Trophoblast cell (in vitro differentiated cells and primary cell): ENCODE measurements at regions not wholly inside any gene's neighbourhood (a gene's known extent, or its start where the extent isn't known, plus 50 kb on each side); places are given as distances from the start of the nearest gene placed in this dataset.

ENCODE experiments used
- DNase-seq, 2 donors: peaks; one replicate each; pipeline ENCODE4 v3.0.0-alpha.2; 2016
- H2AFZ ChIP-seq: 2 replicates; pipeline ENCODE4 v1.6.1; 2013; ENCODE audit warnings: low read length, moderate library complexity, mild to moderate bottlenecking; ENCODE audit not compliant: insufficient read depth, poor library complexity
- H2AK5ac ChIP-seq: 2 replicates; pipeline ENCODE4 v1.6.1; 2013; ENCODE audit warnings: mild to moderate bottlenecking, low read length
- H2BK120ac ChIP-seq: 2 replicates; pipeline ENCODE4 v1.6.1; 2013; ENCODE audit warnings: low read length, mild to moderate bottlenecking, moderate library complexity; ENCODE audit not compliant: insufficient read depth, poor library complexity
- H2BK12ac ChIP-seq: 2 replicates; pipeline ENCODE4 v1.6.1; 2013; ENCODE audit warnings: mild to moderate bottlenecking, low read length, moderate library complexity
- H2BK5ac ChIP-seq: 2 replicates; pipeline ENCODE4 v1.6.1; 2013; ENCODE audit warnings: low read length, low read depth, moderate library complexity, mild to moderate bottlenecking; ENCODE audit not compliant: poor library complexity
- H3K14ac ChIP-seq: 2 replicates; pipeline ENCODE4 v1.6.1; 2013; ENCODE audit warnings: mild to moderate bottlenecking, low read length
- H3K18ac ChIP-seq: 2 replicates; pipeline ENCODE4 v1.6.1; 2013; ENCODE audit warnings: mild to moderate bottlenecking, low read length
- H3K23ac ChIP-seq: 2 replicates; pipeline ENCODE4 v1.6.1; 2013; ENCODE audit warnings: low read length
- H3K27ac ChIP-seq: 2 replicates; pipeline ENCODE4 v1.5.1; 2013; ENCODE audit warnings: low read depth, mild to moderate bottlenecking, inconsistent platforms, low read length, moderate library complexity
- H3K27me3 ChIP-seq: 2 replicates; pipeline ENCODE4 v1.6.1; 2013; ENCODE audit warnings: inconsistent platforms, mild to moderate bottlenecking, low read length, moderate library complexity; ENCODE audit not compliant: insufficient read depth
- H3K36me3 ChIP-seq, 2 experiments: 1 replicate in 1 of 2; 2 replicates in 1 of 2; pipeline ENCODE4 v1.6.1; 2013; ENCODE audit warnings: low read length in 2 of 2, mild to moderate bottlenecking in 2 of 2, moderate library complexity in 1 of 2; ENCODE audit not compliant: insufficient read depth in 2 of 2, control insufficient read depth in 1 of 2
- H3K4ac ChIP-seq: 2 replicates; pipeline ENCODE4 v1.6.1; 2013; ENCODE audit warnings: low read depth, mild to moderate bottlenecking, low read length, moderate library complexity
- H3K4me1 ChIP-seq, 2 experiments: 1 replicate in 1 of 2; 2 replicates in 1 of 2; pipeline ENCODE4 v1.6.1; 2013; ENCODE audit warnings: low read length in 2 of 2, mild to moderate bottlenecking in 2 of 2, moderate library complexity in 1 of 2; ENCODE audit not compliant: insufficient read depth in 2 of 2, control insufficient read depth in 1 of 2
- H3K4me2 ChIP-seq: 2 replicates; pipeline ENCODE4 v1.6.1; 2013; ENCODE audit warnings: inconsistent platforms, mild to moderate bottlenecking, low read length, moderate library complexity
- H3K4me3 ChIP-seq: 2 replicates; pipeline ENCODE4 v1.5.1; 2013; ENCODE audit warnings: mild to moderate bottlenecking, low read depth, low read length, inconsistent platforms
- H3K79me1 ChIP-seq: one replicate; pipeline ENCODE4 v1.6.1; 2013; ENCODE audit warnings: low read length
- H3K79me2 ChIP-seq: 2 replicates; pipeline ENCODE4 v1.6.1; 2013; ENCODE audit warnings: low read length, mild to moderate bottlenecking; ENCODE audit not compliant: control insufficient read depth, insufficient read depth, poor library complexity
- H3K9ac ChIP-seq: 2 replicates; pipeline ENCODE4 v1.6.1; 2013; ENCODE audit warnings: mild to moderate bottlenecking, low read length
- H3K9me3 ChIP-seq: 2 replicates; pipeline ENCODE4 v1.6.1; 2013; ENCODE audit warnings: low read depth, mild to moderate bottlenecking, control low read depth, inconsistent platforms, low read length; ENCODE audit not compliant: insufficient read depth
- H4K12ac ChIP-seq: 2 replicates; pipeline ENCODE4 v1.6.1; 2013; ENCODE audit warnings: low read depth, mild to moderate bottlenecking, low read length, moderate library complexity
- H4K8ac ChIP-seq: 2 replicates; pipeline ENCODE4 v1.6.1; 2013; ENCODE audit warnings: low read depth, mild to moderate bottlenecking, low read length, moderate library complexity
- H4K91ac ChIP-seq: one replicate; pipeline ENCODE4 v1.6.1; 2013; ENCODE audit warnings: low read depth, mild to moderate bottlenecking, low read length, moderate library complexity
- WGBS: extraction: QIAGEN DNeasy Blood & Tissue Kit; methylation state at CpG from one replicate; pipeline ENCODE4 v1.1.7; 2013; ENCODE audit warnings: missing lambda C conversion rate; ENCODE audit not compliant: insufficient read length, insufficient coverage; ENCODE audit errors: extremely low coverage; 5-methylcytosine and 5-hydroxymethylcytosine counted together

DNA sequence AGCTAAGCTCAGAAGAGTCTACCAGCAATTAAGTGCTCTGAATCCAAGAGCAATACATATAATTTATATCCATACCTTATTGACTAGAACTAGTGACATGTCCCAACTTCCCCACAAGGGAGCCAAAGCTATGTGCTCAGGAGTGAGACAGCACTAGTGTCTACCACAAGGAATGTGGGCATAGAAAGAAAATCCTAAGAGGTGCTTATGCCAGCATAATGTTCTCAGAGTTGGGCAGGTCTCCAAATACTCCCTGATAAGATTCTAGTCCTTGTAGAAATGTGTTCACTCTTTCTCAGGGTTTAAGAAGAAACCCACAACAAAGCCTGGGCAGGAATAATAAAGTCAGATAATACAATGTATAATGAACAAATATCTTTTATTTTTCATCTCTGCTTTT lies 275.1 kb downstream of the BRINP1 start:
- no peak for DNase-seq

DNA sequence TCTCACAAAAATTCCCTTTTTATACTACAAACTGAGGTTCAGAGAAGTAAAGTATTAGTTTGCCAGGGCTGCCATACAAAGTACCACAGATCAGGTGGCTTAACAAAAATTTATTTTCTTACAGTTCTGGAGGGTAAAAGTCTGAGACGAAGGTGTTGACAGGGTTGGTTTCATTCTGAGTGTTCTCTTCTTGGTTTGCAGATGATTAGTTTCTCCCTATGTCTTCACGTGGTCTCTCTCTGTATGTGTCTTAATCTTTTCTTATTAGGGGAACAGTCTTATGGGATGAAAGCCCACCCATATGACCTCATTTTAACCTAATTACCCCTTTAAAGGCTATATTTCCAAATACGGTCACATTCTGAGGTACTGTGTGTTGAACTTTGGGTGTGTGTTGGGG lies 274.2 kb downstream of the BRINP1 start:
- no peaks in the 10 kb centered on the region for H3K27me3 ChIP-seq
- H3K9ac ChIP-seq, result no peak overlapping the region
- DNase-seq, result no peak

More for the DNA sequence above, 275.1 kb downstream of the BRINP1 start:
- H4K8ac ChIP-seq, result no peak overlapping the region
- no peak overlapping the region for H4K91ac ChIP-seq
- no peaks in the 10 kb centered on the region for H3K79me1 ChIP-seq
- H3K4ac ChIP-seq, result no peak overlapping the region
- H2AK5ac ChIP-seq, result no peak overlapping the region
- H2AFZ ChIP-seq, result no peak overlapping the region
- H2BK120ac ChIP-seq, result no peak overlapping the region
- H3K79me2 ChIP-seq, result no peaks in the 10 kb centered on the region
- H3K23ac ChIP-seq, result no peak overlapping the region
- no peak overlapping the region for H3K9ac ChIP-seq
- H3K4me2 ChIP-seq, result no peak overlapping the region
- H3K27ac ChIP-seq, result no peak overlapping the region
- no peak overlapping the region for H2BK12ac ChIP-seq
- H3K9me3 ChIP-seq, result no peaks in the 10 kb centered on the region
- H2BK5ac ChIP-seq, result no peak overlapping the region
- H4K12ac ChIP-seq, result no peak overlapping the region
- H3K18ac ChIP-seq, result no peak overlapping the region
- no peaks in the 10 kb centered on the region for H3K36me3 ChIP-seq
- no peak overlapping the region for H3K14ac ChIP-seq
- H3K27me3 ChIP-seq, result no peaks in the 10 kb centered on the region
- no peaks in the 10 kb centered on the region for H3K4me1 ChIP-seq
- no peak overlapping the region for H3K4me3 ChIP-seq

DNA sequence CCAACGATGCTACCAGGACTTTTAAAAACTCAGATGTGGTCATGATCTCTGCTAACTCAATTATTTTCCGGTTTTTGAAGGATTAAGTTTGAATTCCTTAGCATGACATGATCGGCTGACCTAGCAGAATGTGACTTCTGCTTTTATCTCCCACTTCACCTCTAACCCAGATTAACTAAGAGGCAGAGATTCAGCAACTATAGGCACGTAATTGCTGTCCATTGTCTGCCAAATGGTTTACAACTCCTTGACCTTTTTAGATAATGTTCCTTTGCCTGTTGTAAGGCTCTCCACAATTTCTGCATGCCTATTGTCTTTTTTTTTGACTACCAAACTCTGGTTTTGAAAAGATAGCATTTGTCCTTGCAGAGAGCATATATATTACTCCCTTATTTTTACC lies 268.2 kb downstream of the BRINP1 start:
- Histone ChIP-seq H3K14ac (no peak overlapping the region), H4K12ac (no peak overlapping the region), H2BK5ac (no peak overlapping the region), H4K8ac (no peak overlapping the region), H2BK12ac (no peak overlapping the region), H4K91ac (no peak overlapping the region), H3K79me1 (no peaks in the 10 kb centered on the region), H3K4me2 (no peak overlapping the region), H3K36me3 (no peaks in the 10 kb centered on the region), H3K4me3 (no peak overlapping the region), H3K9me3 (no peaks in the 10 kb centered on the region), H2BK120ac (no peak overlapping the region), H3K79me2 (no peaks in the 10 kb centered on the region), H3K27me3 (no peaks in the 10 kb centered on the region), H3K9ac (no peak overlapping the region), H2AK5ac (no peak overlapping the region), H3K18ac (no peak overlapping the region), H3K4ac (no peak overlapping the region), H3K27ac (no peak overlapping the region), H2AFZ (no peak overlapping the region), H3K4me1 (no peaks in the 10 kb centered on the region), H3K23ac (no peak overlapping the region)
- no CpG with 5 or more reads among the region's 4 CpGs for WGBS
- DNase-seq, result no peak

More for the DNA sequence above, 274.2 kb downstream of the BRINP1 start:
- H4K91ac ChIP-seq, result no peak overlapping the region
- H3K9me3 ChIP-seq, result no peaks in the 10 kb centered on the region
- H2AK5ac ChIP-seq, result no peak overlapping the region
- H3K36me3 ChIP-seq, result no peaks in the 10 kb centered on the region
- no peak overlapping the region for H3K4me2 ChIP-seq
- no peak overlapping the region for H3K27ac ChIP-seq
- no peak overlapping the region for H2BK120ac ChIP-seq
- no peak overlapping the region for H3K14ac ChIP-seq
- no peaks in the 10 kb centered on the region for H3K79me1 ChIP-seq
- H3K79me2 ChIP-seq, result no peaks in the 10 kb centered on the region
- H4K12ac ChIP-seq, result no peak overlapping the region
- no peak overlapping the region for H4K8ac ChIP-seq
- H3K4ac ChIP-seq, result no peak overlapping the region
- no peak overlapping the region for H2BK5ac ChIP-seq
- H3K4me1 ChIP-seq, result no peaks in the 10 kb centered on the region
- H3K4me3 ChIP-seq, result no peak overlapping the region
- no peak overlapping the region for H3K23ac ChIP-seq
- H3K18ac ChIP-seq, result no peak overlapping the region
- no peak overlapping the region for H2BK12ac ChIP-seq
- no peak overlapping the region for H2AFZ ChIP-seq
- no CpG with 5 or more reads among the region's 3 CpGs for WGBS

DNA sequence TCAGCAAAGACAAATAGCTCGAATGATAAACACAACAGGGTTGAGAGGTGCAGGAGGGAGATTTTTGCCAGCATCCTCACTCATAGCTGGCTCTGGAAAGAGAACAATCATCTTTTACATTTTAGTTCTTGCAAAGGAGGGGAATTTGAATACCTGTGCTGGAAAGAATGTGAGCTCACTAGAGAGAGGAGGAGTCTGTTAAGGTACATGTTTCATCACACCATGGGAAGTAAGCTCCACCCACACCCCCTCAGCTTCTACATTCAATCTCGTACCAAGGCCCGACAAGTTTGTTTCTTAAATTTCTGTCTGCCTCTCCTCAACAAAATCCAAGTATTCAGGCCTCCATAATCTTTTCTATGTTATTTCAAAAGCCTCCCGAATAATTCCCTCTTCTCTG lies 254.6 kb downstream of the BRINP1 start:
- H3K27ac ChIP-seq, result no peak overlapping the region
- no peak overlapping the region for H3K14ac ChIP-seq
- no peak overlapping the region for H3K4me2 ChIP-seq
- H2BK120ac ChIP-seq, result no peak overlapping the region
- no peak overlapping the region for H4K12ac ChIP-seq
- no peaks in the 10 kb centered on the region for H3K27me3 ChIP-seq
- no peak overlapping the region for H2BK12ac ChIP-seq
- no peaks in the 10 kb centered on the region for H3K79me1 ChIP-seq
- H4K91ac ChIP-seq, result no peak overlapping the region
- H2AK5ac ChIP-seq, result no peak overlapping the region
- H3K9me3 ChIP-seq, result no peaks in the 10 kb centered on the region
- H3K23ac ChIP-seq, result no peak overlapping the region
- no peak overlapping the region for H3K9ac ChIP-seq
- no peak overlapping the region for H3K18ac ChIP-seq
- H3K36me3 ChIP-seq, result no peaks in the 10 kb centered on the region
- no peak overlapping the region for H3K4ac ChIP-seq
- no CpG with 5 or more reads among the region's 4 CpGs for WGBS
- H2BK5ac ChIP-seq, result no peak overlapping the region
- H3K4me3 ChIP-seq, result no peak overlapping the region
- no peak for DNase-seq
- H3K79me2 ChIP-seq, result no peaks in the 10 kb centered on the region
- H3K4me1 ChIP-seq, result no peaks in the 10 kb centered on the region
- no peak overlapping the region for H4K8ac ChIP-seq
- H2AFZ ChIP-seq, result no peak overlapping the region
